ENCODE measurements at regions not wholly inside any gene's neighbourhood (a gene's known extent, or its start where the extent isn't known, plus 50 kb on each side); places are given as distances from the start of the nearest gene placed in this dataset.

DNA sequence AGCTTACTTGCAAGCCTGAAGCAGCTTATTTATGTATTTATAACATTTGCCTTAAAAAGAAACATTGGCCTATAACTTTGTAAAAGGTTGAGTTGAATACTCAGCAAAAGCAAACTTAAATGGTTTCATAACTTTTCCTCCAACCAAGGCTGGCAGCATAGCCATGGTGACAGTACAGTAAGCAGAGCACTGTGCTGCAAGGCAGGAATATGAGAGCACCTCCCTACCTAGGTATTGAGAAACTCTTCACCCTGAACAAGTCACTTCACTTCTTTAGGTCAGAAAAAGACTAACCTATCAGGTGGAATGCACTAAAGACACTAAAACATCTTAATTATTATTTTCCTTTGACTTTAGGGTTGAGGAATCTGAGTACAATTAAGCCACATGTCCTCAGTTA is 63.9 kb upstream of the GYPA start:
- H3K4me3 Mint-ChIP-seq = no peak overlapping the region
- no peak for DNase-seq (ENCODE audit: low spot score)
- no peaks in the 10 kb centered on the region for H4K20me1 ChIP-seq (replicated peaks; ENCODE audit: insufficient read depth)
- no peaks in the 10 kb centered on the region for H3K4me1 ChIP-seq (ENCODE audit: insufficient read depth)
- no peak overlapping the region for H3K4me3 ChIP-seq
- H3K27ac ChIP-seq (ENCODE audit: low read depth) = no peak overlapping the region
- no peaks in the 10 kb centered on the region for H3K27me3 ChIP-seq (ENCODE audit: insufficient read depth)
- H3K4me1 Mint-ChIP-seq = no peaks in the 10 kb centered on the region
- H3K27ac Mint-ChIP-seq = no peak overlapping the region
- no peaks in the 10 kb centered on the region for H3K36me3 ChIP-seq (ENCODE audit: insufficient read depth)
- H3K79me2 ChIP-seq (replicated peaks; ENCODE audit: insufficient read depth) = no peaks in the 10 kb centered on the region
- no peak overlapping the region for H3K4me2 ChIP-seq
- no peaks in the 10 kb centered on the region for H3K36me3 Mint-ChIP-seq (ENCODE audit: low read depth)
- no peaks in the 10 kb centered on the region for H3K9me3 Mint-ChIP-seq
- no peak overlapping the region for H2AFZ ChIP-seq
- peaks cover 2% of the 10 kb centered on the region for H3K27me3 Mint-ChIP-seq (ENCODE audit: insufficient read depth, low read depth, poor library complexity)
- TF ChIP-seq CREB1 (CRISPR knock-in tag; IDR thresholded peaks at IDR 0.05; ENCODE audit: low read depth) = no peak
- no peaks in the 10 kb centered on the region for H3F3A ChIP-seq (replicated peaks; ENCODE audit: low read depth)
- no peak for ATAC-seq
- H3K9me2 ChIP-seq (ENCODE audit: insufficient read depth) = 0 out of 2 replicates have a peak, but pooled peaks cover 3% of the 10 kb centered on the region

DNA sequence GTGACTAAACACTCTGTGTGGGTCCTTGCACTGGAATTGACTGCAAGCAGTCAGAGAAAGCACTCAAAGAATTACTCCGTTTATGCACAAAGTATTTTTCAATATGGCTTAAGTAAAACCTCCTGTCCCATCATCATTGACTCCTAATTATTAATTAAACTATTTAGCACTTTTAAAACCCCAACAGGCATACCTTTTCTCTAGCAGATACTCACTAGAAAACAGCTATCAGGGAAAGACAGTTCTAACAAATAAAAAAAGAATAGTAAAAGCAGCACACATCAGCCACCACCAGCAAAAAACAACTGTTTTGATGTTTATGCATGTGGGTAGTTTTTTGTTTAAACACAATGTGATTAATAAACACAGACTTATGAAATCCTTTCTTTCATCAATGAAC is 66.2 kb upstream of the GYPA start:
- H3K4me3 ChIP-seq = no peak overlapping the region
- no peak overlapping the region for H3K4me3 Mint-ChIP-seq
- H3K4me2 ChIP-seq = no peak overlapping the region
- no peaks in the 10 kb centered on the region for H3K9me2 ChIP-seq (ENCODE audit: insufficient read depth)
- H3K79me2 ChIP-seq (replicated peaks; ENCODE audit: insufficient read depth) = no peaks in the 10 kb centered on the region
- ATAC-seq (no peak), DNase-seq (ENCODE audit: low spot score) (no peak)
- no peaks in the 10 kb centered on the region for H3K36me3 ChIP-seq (ENCODE audit: insufficient read depth)
- H3K27me3 ChIP-seq (ENCODE audit: insufficient read depth) = no peaks in the 10 kb centered on the region
- no peaks in the 10 kb centered on the region for H3K36me3 Mint-ChIP-seq (ENCODE audit: low read depth)
- H2AFZ ChIP-seq = no peak overlapping the region
- H3K27me3 Mint-ChIP-seq (ENCODE audit: insufficient read depth, low read depth, poor library complexity) = no peaks in the 10 kb centered on the region
- no peaks in the 10 kb centered on the region for H3F3A ChIP-seq (replicated peaks; ENCODE audit: low read depth)
- no peak overlapping the region for H3K27ac Mint-ChIP-seq
- H3K4me1 ChIP-seq (ENCODE audit: insufficient read depth) = no peaks in the 10 kb centered on the region
- no peak for TF ChIP-seq NANOG (IDR thresholded peaks at IDR 0.05; ENCODE audit: borderline replicate concordance)
- TF ChIP-seq, protein P1, sequence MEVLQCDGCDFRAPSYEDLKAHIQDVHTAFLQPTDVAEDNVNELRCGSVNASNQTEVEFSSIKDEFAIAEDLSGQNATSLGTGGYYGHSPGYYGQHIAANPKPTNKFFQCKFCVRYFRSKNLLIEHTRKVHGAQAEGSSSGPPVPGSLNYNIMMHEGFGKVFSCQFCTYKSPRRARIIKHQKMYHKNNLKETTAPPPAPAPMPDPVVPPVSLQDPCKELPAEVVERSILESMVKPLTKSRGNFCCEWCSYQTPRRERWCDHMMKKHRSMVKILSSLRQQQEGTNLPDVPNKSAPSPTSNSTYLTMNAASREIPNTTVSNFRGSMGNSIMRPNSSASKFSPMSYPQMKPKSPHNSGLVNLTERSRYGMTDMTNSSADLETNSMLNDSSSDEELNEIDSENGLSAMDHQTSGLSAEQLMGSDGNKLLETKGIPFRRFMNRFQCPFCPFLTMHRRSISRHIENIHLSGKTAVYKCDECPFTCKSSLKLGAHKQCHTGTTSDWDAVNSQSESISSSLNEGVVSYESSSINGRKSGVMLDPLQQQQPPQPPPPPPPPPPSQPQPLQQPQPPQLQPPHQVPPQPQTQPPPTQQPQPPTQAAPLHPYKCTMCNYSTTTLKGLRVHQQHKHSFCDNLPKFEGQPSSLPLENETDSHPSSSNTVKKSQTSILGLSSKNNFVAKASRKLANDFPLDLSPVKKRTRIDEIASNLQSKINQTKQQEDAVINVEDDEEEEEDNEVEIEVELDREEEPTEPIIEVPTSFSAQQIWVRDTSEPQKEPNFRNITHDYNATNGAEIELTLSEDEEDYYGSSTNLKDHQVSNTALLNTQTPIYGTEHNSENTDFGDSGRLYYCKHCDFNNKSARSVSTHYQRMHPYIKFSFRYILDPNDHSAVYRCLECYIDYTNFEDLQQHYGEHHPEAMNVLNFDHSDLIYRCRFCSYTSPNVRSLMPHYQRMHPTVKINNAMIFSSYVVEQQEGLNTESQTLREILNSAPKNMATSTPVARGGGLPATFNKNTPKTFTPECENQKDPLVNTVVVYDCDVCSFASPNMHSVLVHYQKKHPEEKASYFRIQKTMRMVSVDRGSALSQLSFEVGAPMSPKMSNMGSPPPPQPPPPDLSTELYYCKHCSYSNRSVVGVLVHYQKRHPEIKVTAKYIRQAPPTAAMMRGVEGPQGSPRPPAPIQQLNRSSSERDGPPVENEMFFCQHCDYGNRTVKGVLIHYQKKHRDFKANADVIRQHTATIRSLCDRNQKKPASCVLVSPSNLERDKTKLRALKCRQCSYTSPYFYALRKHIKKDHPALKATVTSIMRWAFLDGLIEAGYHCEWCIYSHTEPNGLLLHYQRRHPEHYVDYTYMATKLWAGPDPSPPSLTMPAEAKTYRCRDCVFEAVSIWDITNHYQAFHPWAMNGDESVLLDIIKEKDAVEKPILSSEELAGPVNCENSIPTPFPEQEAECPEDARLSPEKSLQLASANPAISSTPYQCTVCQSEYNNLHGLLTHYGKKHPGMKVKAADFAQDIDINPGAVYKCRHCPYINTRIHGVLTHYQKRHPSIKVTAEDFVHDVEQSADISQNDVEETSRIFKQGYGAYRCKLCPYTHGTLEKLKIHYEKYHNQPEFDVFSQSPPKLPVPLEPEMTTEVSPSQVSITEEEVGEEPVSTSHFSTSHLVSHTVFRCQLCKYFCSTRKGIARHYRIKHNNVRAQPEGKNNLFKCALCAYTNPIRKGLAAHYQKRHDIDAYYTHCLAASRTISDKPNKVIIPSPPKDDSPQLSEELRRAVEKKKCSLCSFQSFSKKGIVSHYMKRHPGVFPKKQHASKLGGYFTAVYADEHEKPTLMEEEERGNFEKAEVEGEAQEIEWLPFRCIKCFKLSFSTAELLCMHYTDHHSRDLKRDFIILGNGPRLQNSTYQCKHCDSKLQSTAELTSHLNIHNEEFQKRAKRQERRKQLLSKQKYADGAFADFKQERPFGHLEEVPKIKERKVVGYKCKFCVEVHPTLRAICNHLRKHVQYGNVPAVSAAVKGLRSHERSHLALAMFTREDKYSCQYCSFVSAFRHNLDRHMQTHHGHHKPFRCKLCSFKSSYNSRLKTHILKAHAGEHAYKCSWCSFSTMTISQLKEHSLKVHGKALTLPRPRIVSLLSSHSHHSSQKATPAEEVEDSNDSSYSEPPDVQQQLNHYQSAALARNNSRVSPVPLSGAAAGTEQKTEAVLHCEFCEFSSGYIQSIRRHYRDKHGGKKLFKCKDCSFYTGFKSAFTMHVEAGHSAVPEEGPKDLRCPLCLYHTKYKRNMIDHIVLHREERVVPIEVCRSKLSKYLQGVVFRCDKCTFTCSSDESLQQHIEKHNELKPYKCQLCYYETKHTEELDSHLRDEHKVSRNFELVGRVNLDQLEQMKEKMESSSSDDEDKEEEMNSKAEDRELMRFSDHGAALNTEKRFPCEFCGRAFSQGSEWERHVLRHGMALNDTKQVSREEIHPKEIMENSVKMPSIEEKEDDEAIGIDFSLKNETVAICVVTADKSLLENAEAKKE (CRISPR knock-in tag; IDR thresholded peaks at IDR 0.05) = no peak
- TF ChIP-seq ZNF114 (CRISPR knock-in tag; IDR thresholded peaks at IDR 0.05) = no peak
- TF ChIP-seq, protein P2, sequence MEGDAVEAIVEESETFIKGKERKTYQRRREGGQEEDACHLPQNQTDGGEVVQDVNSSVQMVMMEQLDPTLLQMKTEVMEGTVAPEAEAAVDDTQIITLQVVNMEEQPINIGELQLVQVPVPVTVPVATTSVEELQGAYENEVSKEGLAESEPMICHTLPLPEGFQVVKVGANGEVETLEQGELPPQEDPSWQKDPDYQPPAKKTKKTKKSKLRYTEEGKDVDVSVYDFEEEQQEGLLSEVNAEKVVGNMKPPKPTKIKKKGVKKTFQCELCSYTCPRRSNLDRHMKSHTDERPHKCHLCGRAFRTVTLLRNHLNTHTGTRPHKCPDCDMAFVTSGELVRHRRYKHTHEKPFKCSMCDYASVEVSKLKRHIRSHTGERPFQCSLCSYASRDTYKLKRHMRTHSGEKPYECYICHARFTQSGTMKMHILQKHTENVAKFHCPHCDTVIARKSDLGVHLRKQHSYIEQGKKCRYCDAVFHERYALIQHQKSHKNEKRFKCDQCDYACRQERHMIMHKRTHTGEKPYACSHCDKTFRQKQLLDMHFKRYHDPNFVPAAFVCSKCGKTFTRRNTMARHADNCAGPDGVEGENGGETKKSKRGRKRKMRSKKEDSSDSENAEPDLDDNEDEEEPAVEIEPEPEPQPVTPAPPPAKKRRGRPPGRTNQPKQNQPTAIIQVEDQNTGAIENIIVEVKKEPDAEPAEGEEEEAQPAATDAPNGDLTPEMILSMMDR (conservative IDR thresholded peaks at IDR 0.05; ENCODE audit: low read depth in 2 of 2) = no peak
- no peak for TF ChIP-seq POLR2AphosphoS5 (IDR thresholded peaks at IDR 0.05; ENCODE audit: low read depth)
- no peak for TF ChIP-seq STAT1 (IDR thresholded peaks at IDR 0.05; ENCODE audit: unreplicated experiment)
- H3K4me1 Mint-ChIP-seq = no peaks in the 10 kb centered on the region
- H3K27ac ChIP-seq (ENCODE audit: low read depth) = no peak overlapping the region
- no peaks in the 10 kb centered on the region for H3K9me3 Mint-ChIP-seq
- no peaks in the 10 kb centered on the region for H4K20me1 ChIP-seq (replicated peaks; ENCODE audit: insufficient read depth)
